Endometrium (tissue), 2 donors: ENCODE measurements at regions not wholly inside any gene's neighbourhood (a gene's known extent, or its start where the extent isn't known, plus 50 kb on each side); places are given as distances from the start of the nearest gene placed in this dataset.

Experiments used
- FAIRE-seq: peaks from 2 replicates; lab custom pipeline; 2012; peaks lifted over from hg19 to GRCh38; lab: Jason Lieb, UNC
- donor health status: control.
- donor health status: control.

DNA sequence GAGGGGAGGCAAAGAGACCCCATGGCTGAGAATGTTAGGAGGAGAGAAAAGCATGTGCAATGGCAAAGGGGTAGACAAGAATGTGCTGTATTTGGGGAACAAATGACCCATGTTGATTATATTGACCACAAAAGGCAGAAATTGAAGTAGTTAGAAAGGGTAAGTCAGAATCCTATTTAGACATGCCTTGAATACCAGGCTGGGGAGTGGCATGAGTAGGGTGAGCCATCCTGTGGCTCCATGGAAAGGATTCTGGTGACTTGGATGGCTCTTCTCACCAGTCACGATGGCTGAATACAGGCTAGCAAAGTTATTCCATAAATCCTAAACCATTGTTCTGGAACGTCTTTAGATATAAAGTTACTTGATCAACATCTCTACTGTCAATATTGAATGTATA is 73.4 kb upstream of the MEF2C start:
- FAIRE-seq: no peak

DNA sequence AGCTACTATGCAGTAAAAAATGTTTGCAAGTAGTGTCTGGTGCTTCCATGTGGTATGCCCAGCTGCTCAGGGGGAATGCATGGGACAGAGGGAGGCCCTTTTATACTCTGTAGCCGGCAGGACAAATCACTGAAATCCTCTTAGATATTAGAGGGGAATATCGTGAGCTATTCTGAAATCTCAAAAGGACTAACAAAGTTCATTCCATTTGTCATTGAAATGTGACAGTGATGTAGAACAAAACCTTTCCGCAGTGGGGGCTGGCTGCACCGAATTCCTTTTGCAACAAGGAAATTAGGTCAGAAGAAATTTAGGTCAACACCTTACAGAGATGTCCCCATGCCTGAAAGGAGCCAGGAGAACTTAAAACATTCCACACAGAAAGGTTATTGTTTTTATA is 72.4 kb upstream of the MEF2C start:
- FAIRE-seq: no peak

GRCh38 chr5:88954511-88954910 is 71.5 kb upstream of the MEF2C start:
- FAIRE-seq: no peak

DNA sequence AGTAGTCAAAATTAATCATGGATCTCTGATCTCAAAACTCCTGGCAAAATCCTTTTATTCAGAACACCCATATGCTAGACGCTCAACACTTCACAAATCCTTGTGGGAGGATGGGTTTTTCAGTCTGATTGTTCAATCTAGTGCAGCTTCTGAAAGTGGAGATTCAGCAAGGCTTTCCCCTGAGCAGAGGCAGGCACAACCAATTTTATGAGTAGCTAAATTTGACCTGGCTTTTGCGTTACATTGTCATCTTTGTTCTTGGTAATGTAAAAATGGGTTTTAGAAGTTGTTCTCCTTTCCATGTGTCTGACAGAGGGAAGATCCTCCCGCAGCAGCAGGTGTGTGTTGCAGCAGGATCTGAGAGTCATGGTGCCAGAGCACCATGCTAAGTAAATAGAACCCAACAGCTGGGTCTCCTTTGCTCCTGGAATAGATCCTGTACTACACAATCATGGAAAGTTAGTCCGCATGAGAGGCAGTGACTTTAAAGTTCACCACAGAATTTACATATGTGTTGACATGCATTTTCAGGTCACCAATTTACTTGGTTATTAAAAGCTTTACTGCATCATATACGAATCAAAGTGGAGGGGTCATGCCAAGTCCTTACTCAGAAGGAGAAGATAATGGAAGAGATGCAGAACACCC is 70.1 kb upstream of the MEF2C start:
- FAIRE-seq: no peak

DNA sequence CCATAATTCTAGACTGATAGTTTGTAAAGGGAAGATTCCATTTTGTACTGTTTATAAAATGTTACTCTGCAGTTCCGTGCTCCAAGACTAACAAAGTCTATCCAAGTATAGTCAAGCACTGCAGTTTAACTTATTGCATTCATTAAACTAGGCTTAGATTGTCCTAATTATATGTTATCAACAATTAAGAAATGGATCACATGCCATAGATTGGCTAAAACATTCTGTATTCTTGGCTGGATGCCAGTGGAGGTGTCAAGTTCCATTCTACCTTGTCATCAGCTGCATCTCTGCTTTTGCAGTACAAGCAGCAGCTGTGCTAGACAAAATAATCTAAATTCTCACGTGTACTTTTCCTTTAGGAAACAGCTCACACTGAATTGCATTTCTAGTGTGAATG is 69.4 kb upstream of the MEF2C start:
- FAIRE-seq: no peak

DNA sequence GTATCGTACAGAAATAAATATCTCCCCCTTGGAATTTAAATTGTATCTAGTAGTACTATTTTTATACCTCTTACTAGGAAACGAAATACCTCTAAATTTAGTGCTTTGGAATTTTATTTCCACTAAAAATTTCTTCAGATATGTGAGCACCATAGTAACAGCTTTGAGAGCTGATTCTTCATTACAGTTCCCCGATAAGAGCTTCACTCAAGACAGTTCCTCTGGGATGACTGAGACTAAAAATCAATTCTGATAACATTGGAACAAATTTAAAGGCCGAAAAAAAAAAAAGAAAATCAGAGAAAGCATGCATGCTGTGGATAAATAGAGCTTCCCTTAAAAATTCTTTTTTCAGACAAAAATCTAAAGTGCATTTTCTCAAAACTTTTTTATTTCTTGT is 68.5 kb upstream of the MEF2C start:
- no peak for FAIRE-seq

- no peak for FAIRE-seq
Observed at GRCh38 chr5:88948746-88949600, 66.0 kb upstream of the MEF2C start.

DNA sequence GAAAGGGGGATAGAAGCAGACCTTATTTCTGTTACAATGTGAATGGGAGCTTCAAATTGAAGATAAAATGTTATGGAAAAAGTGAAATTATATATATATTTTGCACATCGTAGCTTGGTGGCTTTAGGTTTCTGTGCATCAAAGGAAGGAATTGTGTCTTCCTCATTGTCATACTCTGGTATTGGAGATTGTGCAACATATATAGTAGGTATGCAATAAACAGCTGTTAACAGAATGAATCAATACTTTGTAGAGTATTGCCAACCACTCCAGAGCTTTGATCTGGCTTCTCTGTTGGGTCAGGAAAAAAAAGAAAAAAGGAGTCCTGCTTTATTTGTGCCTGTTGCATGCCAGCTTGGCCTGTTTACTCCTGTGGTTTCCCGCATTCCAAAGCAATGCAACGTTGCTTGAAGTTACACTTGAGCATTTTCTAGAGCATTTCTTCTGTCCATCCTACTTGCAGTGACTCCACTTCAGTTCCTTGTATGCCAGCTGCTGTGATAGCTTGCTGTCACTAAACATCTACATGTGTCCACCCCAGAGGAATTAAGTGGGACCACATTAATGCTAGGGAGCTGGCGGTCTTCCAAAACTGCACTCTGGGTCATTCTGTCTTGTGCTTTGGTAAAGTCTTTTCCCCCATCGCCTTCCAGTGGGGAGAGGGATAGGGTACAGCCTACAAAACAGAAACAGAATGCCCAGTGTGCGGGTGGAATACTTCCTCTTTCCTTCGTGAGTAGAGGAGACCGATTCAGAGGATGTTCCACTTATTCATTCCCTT is 62.0 kb upstream of the MEF2C start:
- no peak for FAIRE-seq

DNA sequence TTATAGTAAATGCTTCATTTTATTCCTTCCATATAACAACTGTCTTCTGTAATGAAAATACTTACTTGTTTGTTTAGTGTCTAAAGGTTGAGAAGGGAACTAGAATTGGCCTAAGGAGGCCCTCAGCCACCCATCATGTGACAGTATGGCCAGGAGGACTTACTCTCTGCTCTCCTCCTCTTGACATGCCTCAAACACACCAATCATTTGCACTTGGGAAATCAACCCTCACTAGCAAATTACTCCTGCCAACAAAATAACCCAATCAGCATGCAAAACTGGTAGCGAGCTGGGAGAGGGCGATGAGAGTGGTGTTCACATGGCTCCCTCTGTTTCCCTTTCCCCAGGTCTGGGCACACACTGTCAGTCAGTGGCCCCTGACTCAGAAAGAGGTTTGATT is 58.6 kb upstream of the MEF2C start:
- FAIRE-seq: no peak

DNA sequence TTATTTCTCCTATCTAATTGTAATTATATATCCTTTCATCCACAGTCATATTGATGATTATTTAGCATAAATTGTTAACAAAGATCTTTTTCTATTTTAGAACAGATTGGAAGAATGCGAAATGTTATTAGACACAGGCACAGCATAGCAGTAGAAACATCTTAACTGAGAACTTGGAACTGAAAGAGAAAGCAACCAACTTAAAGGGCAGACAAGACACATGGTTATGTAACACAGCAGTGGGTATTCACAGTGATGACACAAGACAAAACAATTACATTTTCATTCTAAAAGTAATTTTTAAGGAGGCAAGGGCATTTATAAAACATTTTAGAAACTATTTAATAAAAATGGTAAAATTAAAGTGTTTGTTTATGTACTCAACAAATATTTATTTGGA is 57.7 kb upstream of the MEF2C start:
- no peak for FAIRE-seq

- FAIRE-seq: peak; percentile 83
Observed at GRCh38 chr5:88939300-88939699, 56.3 kb upstream of the MEF2C start.

DNA sequence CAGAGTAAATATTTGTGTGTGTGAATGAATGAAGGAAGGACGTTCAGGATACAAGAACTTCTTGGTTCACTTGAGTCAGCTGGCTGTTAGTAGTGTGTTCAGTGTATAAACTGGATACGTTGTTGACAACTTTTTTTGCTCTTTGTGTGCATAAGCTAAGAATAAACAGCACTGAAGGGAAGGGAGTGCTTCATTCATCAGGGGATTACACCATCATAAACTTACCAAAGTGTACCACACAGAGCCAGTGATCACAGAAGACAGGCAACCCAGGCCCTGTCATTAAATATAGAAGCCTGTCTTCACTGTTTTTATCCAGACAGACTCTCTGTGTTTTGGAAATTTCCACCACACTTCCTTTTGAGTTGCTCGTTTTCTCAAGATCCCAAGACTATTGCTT is 55.5 kb upstream of the MEF2C start:
- no peak for FAIRE-seq

GRCh38 chr5:88937406-88937805 is 54.4 kb upstream of the MEF2C start:
- no peak for FAIRE-seq

DNA sequence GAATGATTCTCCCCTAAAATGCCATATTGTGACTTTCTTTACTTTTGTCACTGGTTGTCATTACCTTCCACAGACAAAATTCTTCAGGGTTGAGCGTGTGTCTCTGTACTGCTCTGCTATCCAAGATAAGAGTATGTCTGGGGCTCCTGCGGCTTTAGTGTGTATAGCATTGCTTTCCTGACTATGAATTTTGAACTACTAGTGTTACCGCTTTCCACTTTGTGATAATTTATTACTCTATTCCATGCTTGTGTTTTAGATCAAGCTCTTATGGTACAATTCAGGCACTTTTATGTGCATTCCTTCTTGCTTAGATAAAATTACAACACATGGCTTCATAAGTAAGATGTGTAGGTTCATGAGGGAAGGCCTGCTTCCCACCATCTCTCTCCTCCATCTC is 51.5 kb upstream of the MEF2C start:
- no peak for FAIRE-seq
